T-helper 17 cell (primary cell): ENCODE measurements at regions not wholly inside any gene's neighbourhood (a gene's known extent, or its start where the extent isn't known, plus 50 kb on each side); places are given as distances from the start of the nearest gene placed in this dataset.

Experiments used
- ATAC-seq: fragments of 150-1000 bp; cut with Tn5 transposase; 2 replicates; pipeline ENCODE4 v1.10.0; 2021; ENCODE audit warnings: mild to moderate bottlenecking, moderate library complexity
- DNase-seq, 3 donors: peaks; one replicate each; pipeline versions ENCODE4 v3.0.0 to v3.0.0-alpha.2; 2020 to 2021
- H3K9me3 ChIP-seq: one replicate; pipeline ENCODE4 v1.7.0; 2013; ENCODE audit warnings: low read length, mild to moderate bottlenecking; ENCODE audit not compliant: control insufficient read depth, poor library complexity, severe bottlenecking
- H3K27ac Mint-ChIP-seq: one replicate; pipeline ENCODE4 v1.8.0; 2022; ENCODE audit warnings: mild to moderate bottlenecking, moderate library complexity, mixed read lengths
- H3K27me3 Mint-ChIP-seq: one replicate; pipeline ENCODE4 v1.8.0; 2022; ENCODE audit warnings: mixed read lengths
- H3K36me3 Mint-ChIP-seq: one replicate; pipeline ENCODE4 v1.8.0; 2022; ENCODE audit warnings: low read depth, mixed read lengths
- H3K4me1 Mint-ChIP-seq: one replicate; pipeline ENCODE4 v1.8.0; 2022; ENCODE audit warnings: mild to moderate bottlenecking, mixed read lengths
- H3K4me3 Mint-ChIP-seq: one replicate; pipeline ENCODE4 v1.8.0; 2022; ENCODE audit warnings: mild to moderate bottlenecking, moderate library complexity, mixed read lengths

GRCh38 chr12:67852701-67853100 lies 136.5 kb upstream of the IFNG-AS1 start:
- H3K36me3 Mint-ChIP-seq: peaks cover 3% of the 10 kb centered on the region

GRCh38 chr12:67853204-67853603 lies 136.0 kb upstream of the IFNG-AS1 start:
- no peaks in the 10 kb centered on the region for H3K9me3 ChIP-seq
- no peaks in the 10 kb centered on the region for H3K4me1 Mint-ChIP-seq
- peaks cover 3% of the 10 kb centered on the region for H3K36me3 Mint-ChIP-seq
- DNase-seq: no peak
- no peak for ATAC-seq
- H3K27me3 Mint-ChIP-seq: peaks cover 14% of the 10 kb centered on the region
- no peak overlapping the region for H3K27ac Mint-ChIP-seq
- no peak overlapping the region for H3K4me3 Mint-ChIP-seq

More at GRCh38 chr12:67852701-67853100, 136.5 kb upstream of the IFNG-AS1 start:
- Mint-ChIP-seq H3K4me3 (no peak overlapping the region), H3K27me3 (peaks cover 14% of the 10 kb centered on the region), H3K4me1 (no peaks in the 10 kb centered on the region), H3K27ac (no peak overlapping the region)
- no peak for DNase-seq
- no peaks in the 10 kb centered on the region for H3K9me3 ChIP-seq
- ATAC-seq: no peak

- Mint-ChIP-seq H3K4me1 (no peaks in the 10 kb centered on the region), H3K27me3 (peaks cover 14% of the 10 kb centered on the region), H3K4me3 (no peak overlapping the region), H3K27ac (no peak overlapping the region), H3K36me3 (peaks cover 3% of the 10 kb centered on the region)
- ATAC-seq (no peak), DNase-seq (no peak)
- no peaks in the 10 kb centered on the region for H3K9me3 ChIP-seq
Measured at GRCh38 chr12:67854351-67854750, 134.9 kb upstream of the IFNG-AS1 start.

- no peaks in the 10 kb centered on the region for H3K9me3 ChIP-seq
- peaks cover 14% of the 10 kb centered on the region for H3K27me3 Mint-ChIP-seq
- H3K4me1 Mint-ChIP-seq: no peaks in the 10 kb centered on the region
- DNase-seq (no peak), ATAC-seq (no peak)
- no peak overlapping the region for H3K4me3 Mint-ChIP-seq
- peaks cover 3% of the 10 kb centered on the region for H3K36me3 Mint-ChIP-seq
- H3K27ac Mint-ChIP-seq: no peak overlapping the region
Measured at GRCh38 chr12:67855103-67855502, 134.1 kb upstream of the IFNG-AS1 start.

- Mint-ChIP-seq H3K27me3 (no peaks in the 10 kb centered on the region), H3K4me1 (no peaks in the 10 kb centered on the region), H3K4me3 (no peak overlapping the region), H3K36me3 (peaks cover 3% of the 10 kb centered on the region), H3K27ac (no peak overlapping the region)
- DNase-seq: no peak
- H3K9me3 ChIP-seq: no peaks in the 10 kb centered on the region
- no peak for ATAC-seq
Measured at GRCh38 chr12:67871231-67871630, 118.0 kb upstream of the IFNG-AS1 start.

GRCh38 chr12:67873355-67873754 lies 115.9 kb upstream of the IFNG-AS1 start:
- Mint-ChIP-seq H3K27ac (no peak overlapping the region), H3K4me1 (peaks cover 2% of the 10 kb centered on the region)
- no peak for DNase-seq

GRCh38 chr12:67876305-67876915 lies 112.8 kb upstream of the IFNG-AS1 start:
- Mint-ChIP-seq H3K27ac (no peak overlapping the region), H3K36me3 (peaks cover 3% of the 10 kb centered on the region), H3K27me3 (no peaks in the 10 kb centered on the region), H3K4me1 (peaks cover 2% of the 10 kb centered on the region), H3K4me3 (no peak overlapping the region)
- H3K9me3 ChIP-seq: no peaks in the 10 kb centered on the region
- ATAC-seq: no peak
- DNase-seq: no peak

More at GRCh38 chr12:67873355-67873754, 115.9 kb upstream of the IFNG-AS1 start:
- Mint-ChIP-seq H3K4me3 (no peak overlapping the region), H3K27me3 (no peaks in the 10 kb centered on the region), H3K36me3 (peaks cover 3% of the 10 kb centered on the region)
- ATAC-seq: no peak
- H3K9me3 ChIP-seq: no peaks in the 10 kb centered on the region

- ATAC-seq (no peak), DNase-seq (no peak)
- Mint-ChIP-seq H3K36me3 (peaks cover 3% of the 10 kb centered on the region), H3K27me3 (no peaks in the 10 kb centered on the region), H3K4me1 (peaks cover 2% of the 10 kb centered on the region), H3K27ac (no peak overlapping the region), H3K4me3 (no peak overlapping the region)
- H3K9me3 ChIP-seq: no peaks in the 10 kb centered on the region
Measured at GRCh38 chr12:67877727-67878126, 111.5 kb upstream of the IFNG-AS1 start.

GRCh38 chr12:67879937-67880336 lies 109.3 kb upstream of the IFNG-AS1 start:
- H3K9me3 ChIP-seq: no peaks in the 10 kb centered on the region
- H3K4me1 Mint-ChIP-seq: peaks cover 2% of the 10 kb centered on the region
- DNase-seq (no peak), ATAC-seq (no peak)
- no peak overlapping the region for H3K4me3 Mint-ChIP-seq
- peaks cover 2% of the 10 kb centered on the region for H3K36me3 Mint-ChIP-seq
- H3K27me3 Mint-ChIP-seq: no peaks in the 10 kb centered on the region
- no peak overlapping the region for H3K27ac Mint-ChIP-seq

GRCh38 chr12:67881565-67881964 lies 107.7 kb upstream of the IFNG-AS1 start:
- no peak for DNase-seq
- Mint-ChIP-seq H3K27ac (no peak overlapping the region), H3K27me3 (no peaks in the 10 kb centered on the region), H3K4me1 (peaks cover 2% of the 10 kb centered on the region), H3K36me3 (peaks cover 2% of the 10 kb centered on the region), H3K4me3 (no peak overlapping the region)
- no peak for ATAC-seq
- no peaks in the 10 kb centered on the region for H3K9me3 ChIP-seq

GRCh38 chr12:67884596-67884995 lies 104.7 kb upstream of the IFNG-AS1 start:
- peaks cover 3% of the 10 kb centered on the region for H3K4me1 Mint-ChIP-seq
- ATAC-seq: no peak

GRCh38 chr12:67885375-67886169 lies 103.7 kb upstream of the IFNG-AS1 start:
- Mint-ChIP-seq H3K4me1 (peaks cover 5% of the 10 kb centered on the region), H3K27ac (no peak overlapping the region), H3K36me3 (peaks cover 4% of the 10 kb centered on the region), H3K4me3 (no peak overlapping the region), H3K27me3 (peaks cover 4% of the 10 kb centered on the region)
- ATAC-seq (no peak), DNase-seq (no peak)
- H3K9me3 ChIP-seq: no peaks in the 10 kb centered on the region

More at GRCh38 chr12:67884596-67884995, 104.7 kb upstream of the IFNG-AS1 start:
- Mint-ChIP-seq H3K27ac (no peak overlapping the region), H3K36me3 (peaks cover 4% of the 10 kb centered on the region), H3K4me3 (no peak overlapping the region), H3K27me3 (peaks cover 4% of the 10 kb centered on the region)
- no peaks in the 10 kb centered on the region for H3K9me3 ChIP-seq
- DNase-seq: no peak

- no peaks in the 10 kb centered on the region for H3K9me3 ChIP-seq
- peaks cover 4% of the 10 kb centered on the region for H3K27me3 Mint-ChIP-seq
- no peak overlapping the region for H3K4me3 Mint-ChIP-seq
- H3K27ac Mint-ChIP-seq: no peak overlapping the region
- DNase-seq (no peak), ATAC-seq (no peak)
- peaks cover 4% of the 10 kb centered on the region for H3K36me3 Mint-ChIP-seq
- peaks cover 11% of the 10 kb centered on the region for H3K4me1 Mint-ChIP-seq
Measured at GRCh38 chr12:67887065-67887464, 102.2 kb upstream of the IFNG-AS1 start.

- Mint-ChIP-seq H3K27ac (peak overlapping the region; percentile 69), H3K4me1 (peaks cover 11% of the 10 kb centered on the region), H3K27me3 (peaks cover 4% of the 10 kb centered on the region), H3K36me3 (peaks cover 2% of the 10 kb centered on the region), H3K4me3 (no peak overlapping the region)
- DNase-seq: no peak
- H3K9me3 ChIP-seq: no peaks in the 10 kb centered on the region
- ATAC-seq: no peak
Measured at GRCh38 chr12:67889931-67890330, 99.3 kb upstream of the IFNG-AS1 start.
